Keratinocyte (primary cell): ENCODE measurements at regions not wholly inside any gene's neighbourhood (a gene's known extent, or its start where the extent isn't known, plus 50 kb on each side); places are given as distances from the start of the nearest gene placed in this dataset.
A peak's percentile ranks its signal among the peaks of the same experiment; 100 is the strongest.

Experiments
- DNase-seq: peaks from one replicate; pipeline ENCODE4 v3.0.0-alpha.2; 2011; ENCODE audit warnings: low read depth, missing footprints, low spot score
- FAIRE-seq: peaks from 2 replicates; lab custom pipeline; 2011; peaks lifted over from hg19 to GRCh38; lab: Jason Lieb, UNC
- H2AFZ ChIP-seq: 2 replicates; pipeline ENCODE4 v1.6.0; 2012; ENCODE audit warnings: low read length, control low read depth, inconsistent platforms; ENCODE audit not compliant: control insufficient read depth
- H3K27ac ChIP-seq: 2 replicates; pipeline ENCODE4 v1.5.1; 2011; ENCODE audit warnings: low read length; ENCODE audit not compliant: control insufficient read depth, insufficient read depth
- H3K27me3 ChIP-seq: 3 replicates; pipeline ENCODE4 v1.6.0; 2011; ENCODE audit warnings: low read length; ENCODE audit not compliant: control insufficient read depth, insufficient read depth; ENCODE audit errors: extremely low read depth
- H3K36me3 ChIP-seq, 2 experiments: 2 replicates in 1 of 2; 3 replicates in 1 of 2; pipeline ENCODE4 v1.5.1; 2011; ENCODE audit warnings: low read length in 2 of 2, mild to moderate bottlenecking in 1 of 2; ENCODE audit not compliant: control insufficient read depth in 2 of 2, insufficient read depth in 2 of 2; ENCODE audit errors: extremely low read depth in 1 of 2
- H3K4me1 ChIP-seq: 3 replicates; pipeline ENCODE4 v1.5.1; 2011; ENCODE audit warnings: low read length; ENCODE audit not compliant: control insufficient read depth, insufficient read depth; ENCODE audit errors: extremely low read depth
- H3K4me2 ChIP-seq: 3 replicates; pipeline ENCODE4 v1.6.0; 2011; ENCODE audit warnings: low read depth, low read length; ENCODE audit not compliant: control insufficient read depth, insufficient read depth; ENCODE audit errors: extremely low read depth
- H3K4me3 ChIP-seq, 3 experiments: fragments of 200-600 bp in 1 of 3; sonication (generic) in 1 of 3; 2 replicates in 2 of 3; 3 replicates in 1 of 3; pipeline ENCODE4 v1.5.1; 2011 to 2016; ENCODE audit warnings: low read length in 3 of 3, mild to moderate bottlenecking in 3 of 3, control low read depth in 2 of 3, inconsistent platforms in 1 of 3, low read depth in 1 of 3, mixed read lengths in 1 of 3, mixed run types in 1 of 3, moderate library complexity in 1 of 3; ENCODE audit not compliant: control insufficient read depth in 2 of 3, insufficient read depth in 2 of 3; ENCODE audit errors: extremely low read depth in 1 of 3
- H3K79me2 ChIP-seq: 2 replicates; pipeline ENCODE4 v1.6.0; 2012; ENCODE audit warnings: low read length; ENCODE audit not compliant: control insufficient read depth, insufficient read depth
- H3K9ac ChIP-seq: 3 replicates; pipeline ENCODE4 v1.6.0; 2011; ENCODE audit warnings: low read length; ENCODE audit not compliant: control insufficient read depth, insufficient read depth; ENCODE audit errors: extremely low read depth
- H3K9me1 ChIP-seq: 3 replicates; pipeline ENCODE4 v1.6.0; 2011; ENCODE audit warnings: low read length; ENCODE audit not compliant: control insufficient read depth, insufficient read depth; ENCODE audit errors: extremely low read depth
- H3K9me3 ChIP-seq: 2 replicates; pipeline ENCODE4 v1.5.1; 2012; ENCODE audit warnings: low read depth, low read length; ENCODE audit not compliant: control insufficient read depth
- H4K20me1 ChIP-seq: 3 replicates; pipeline ENCODE4 v1.6.0; 2011; ENCODE audit warnings: low read length; ENCODE audit not compliant: control insufficient read depth, insufficient read depth; ENCODE audit errors: extremely low read depth
- CTCF ChIP-seq, 3 experiments: IDR thresholded peaks in 1 of 3; conservative IDR thresholded peaks in 1 of 3; optimal IDR thresholded peaks in 1 of 3; 2 replicates in 2 of 3; 3 replicates in 1 of 3; pipeline versions ENCODE3 to v1.5.1; 2011; ENCODE audit warnings: low read length in 3 of 3, mild to moderate bottlenecking in 3 of 3, moderate library complexity in 2 of 3, control low read depth in 1 of 3, inconsistent platforms in 1 of 3; ENCODE audit not compliant: insufficient read depth in 2 of 3; ENCODE audit errors: extremely low read depth in 1 of 3
- EZH2 ChIP-seq: IDR thresholded peaks from one replicate; pipeline ENCODE4 v1.6.1; 2012; ENCODE audit warnings: inconsistent platforms, mild to moderate bottlenecking, low read length, moderate library complexity
- dilution Hi-C: fragments of 300-500 bp; cut with MboI; formaldehyde crosslinking; loops from one replicate; pipeline ENCODE4 v1.7.0; 2020; ENCODE audit warnings: low sequenced_read_pairs; ENCODE audit not compliant: extremely low pct_ligation_motif_present

DNA sequence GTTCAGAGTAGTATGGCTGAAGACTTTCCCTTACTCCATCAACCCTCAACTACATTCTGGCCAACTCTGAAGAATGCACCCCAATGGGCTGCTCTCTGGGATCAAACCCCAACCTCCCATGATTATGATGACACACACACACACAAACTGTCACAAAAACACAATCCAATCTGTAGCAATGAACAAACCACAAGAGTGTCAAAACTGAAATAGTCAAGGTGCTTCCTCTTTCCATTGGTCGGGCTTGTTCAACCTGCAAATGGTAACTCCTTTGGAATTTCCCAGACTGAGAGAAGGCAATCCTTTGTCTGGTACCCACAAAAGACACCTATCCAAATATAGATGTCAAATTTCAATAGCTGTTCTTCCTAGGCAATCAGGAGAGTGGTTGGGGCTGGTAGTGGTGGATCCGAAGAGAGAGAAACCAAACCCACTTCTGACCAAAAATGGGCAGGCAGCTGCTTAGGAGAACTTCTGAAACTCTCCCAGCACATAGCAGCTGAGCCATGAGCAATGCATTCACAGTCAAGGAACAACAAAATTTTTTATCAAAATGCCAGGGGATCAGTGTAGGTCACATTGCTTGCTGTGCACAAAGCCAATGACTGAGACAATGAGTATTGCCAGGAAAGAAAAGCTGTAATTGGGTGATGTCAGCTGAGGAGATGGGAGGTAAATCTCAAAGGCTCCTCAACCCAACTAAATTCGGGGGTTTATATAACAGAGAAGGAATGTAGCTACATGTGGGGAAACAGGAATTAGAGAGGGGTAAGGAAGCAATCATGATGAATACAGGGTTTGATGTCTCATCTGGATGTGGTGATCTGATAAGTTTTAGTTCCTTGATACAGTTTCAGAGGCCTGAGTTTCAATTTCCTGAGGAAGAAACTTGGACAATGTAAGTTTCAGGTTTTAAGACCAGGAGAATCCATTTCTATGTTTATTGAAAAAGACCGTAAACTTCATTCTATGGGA, 191.4 kb downstream of the KITLG start:
- dilution Hi-C loops: no loop called here
- Histone ChIP-seq H3K9me3 (no peaks in the 10 kb centered on the region), H3K4me1 (peaks cover 9% of the 10 kb centered on the region), H3K79me2 (no peaks in the 10 kb centered on the region), H2AFZ (no peak overlapping the region), H3K4me3 (no peak overlapping the region), H3K9ac (no peak overlapping the region), H3K36me3 (no peaks in the 10 kb centered on the region), H3K27me3 (no peaks in the 10 kb centered on the region), H3K9me1 (no peaks in the 10 kb centered on the region), H3K27ac (no peak overlapping the region), H3K4me2 (no peak overlapping the region), H4K20me1 (no peaks in the 10 kb centered on the region)
- TF ChIP-seq CTCF (optimal IDR thresholded peaks at IDR 0.05 in 1 of 3, IDR thresholded peaks at IDR 0.05 in 1 of 3, conservative IDR thresholded peaks at IDR 0.05 in 1 of 3; ENCODE audit: extremely low read depth in 1 of 3, insufficient read depth in 2 of 3, low read length in 3 of 3): no peak
- TF ChIP-seq EZH2: no peak
- FAIRE-seq (peak; percentile 46), DNase-seq (no peak)

- H3K27ac ChIP-seq: no peak overlapping the region
- DNase-seq (no peak), FAIRE-seq (peak; percentile 23)
- no peak overlapping the region for H3K4me2 ChIP-seq
- H3K4me3 ChIP-seq: no peak overlapping the region
- no peak for TF ChIP-seq EZH2
- no peak for TF ChIP-seq CTCF (optimal IDR thresholded peaks at IDR 0.05 in 1 of 3, IDR thresholded peaks at IDR 0.05 in 1 of 3, conservative IDR thresholded peaks at IDR 0.05 in 1 of 3; ENCODE audit: extremely low read depth in 1 of 3, insufficient read depth in 2 of 3, low read length in 3 of 3)
- H3K9ac ChIP-seq: no peak overlapping the region
- no peak overlapping the region for H2AFZ ChIP-seq
- H3K4me1 ChIP-seq: peaks cover 9% of the 10 kb centered on the region
- no peaks in the 10 kb centered on the region for H3K79me2 ChIP-seq
- dilution Hi-C loops: no loop called here
- no peaks in the 10 kb centered on the region for H3K9me1 ChIP-seq
- H3K36me3 ChIP-seq: no peaks in the 10 kb centered on the region
- no peaks in the 10 kb centered on the region for H3K27me3 ChIP-seq
- no peaks in the 10 kb centered on the region for H4K20me1 ChIP-seq
- H3K9me3 ChIP-seq: no peaks in the 10 kb centered on the region
Observed at GRCh38 chr12:88390811-88391210, 189.5 kb downstream of the KITLG start.
